ENCODE measurements at regions not wholly inside any gene's neighbourhood (a gene's known extent, or its start where the extent isn't known, plus 50 kb on each side); places are given as distances from the start of the nearest gene placed in this dataset.

- no peak overlapping the region for H3K4me2 ChIP-seq (ENCODE audit: insufficient read depth, low read length)
- CTCF ChIA-PET (ENCODE audit: low intra/inter-chr PET ratio) = no interaction called here
- FAIRE-seq = no peak
- H2AFZ ChIP-seq (ENCODE audit: low read depth, low read length) = 0 out of 2 replicates have a peak overlapping the region, but pooled peaks have one; percentile 6
- H3K4me3 ChIP-seq = no peak overlapping the region
- no peaks in the 10 kb centered on the region; a peak in 1 of 5 replicates for H3K4me1 ChIP-seq (replicated peaks in 1 of 2; ENCODE audit: control insufficient read depth in 2 of 2, insufficient read depth in 2 of 2, low read length in 2 of 2)
- H3K9me3 ChIP-seq (replicated peaks; ENCODE audit: control insufficient read depth, insufficient read depth, low read depth, low read length) = no peaks in the 10 kb centered on the region; the same call in 1 of the 2 replicates
- no peak overlapping the region for H3K27ac ChIP-seq (ENCODE audit: extremely low read depth, low read depth, low read length)
- POLR2A ChIA-PET = no interaction called here
- in situ Hi-C loops (cut with MboI) = no loop called here
- WGBS (ENCODE audit: insufficient coverage, low coverage, missing lambda C conversion rate) = 10% methylated on average over 6 of the region's 7 CpGs
- ATAC-seq = no peak
- no peaks in the 10 kb centered on the region for H3K79me2 ChIP-seq (ENCODE audit: control insufficient read depth, insufficient read depth, low read length)
- H3K9me1 ChIP-seq (ENCODE audit: control insufficient read depth, insufficient read depth, low read length) = no peaks in the 10 kb centered on the region
- intact Hi-C loops (cut with micrococcal nuclease) = loop anchor here (5.0 to 10.0 kb wide), 2 partner anchors 183 to 366 kb away; no protein-coding TSS in a partner anchor
- H3K27me3 ChIP-seq (ENCODE audit: control insufficient read depth in 2 of 2, insufficient read depth in 2 of 2, low read length in 2 of 2) = 0 out of 5 replicates have a peak, but pooled peaks cover 0 to under 1% of the 10 kb centered on the region in 2 experiments
- DNase-seq (ENCODE audit: extremely low read depth in 1 of 4, low spot score in 3 of 4) = no peak
- no peak overlapping the region for H3K9ac ChIP-seq (ENCODE audit: insufficient read depth in 1 of 2, low read depth in 2 of 2, low read length in 2 of 2)
- no peaks in the 10 kb centered on the region for H3K36me3 ChIP-seq (ENCODE audit: control insufficient read depth, insufficient read depth, low read length)
- no peaks in the 10 kb centered on the region for H4K20me1 ChIP-seq (replicated peaks; ENCODE audit: control insufficient read depth, insufficient read depth, low read length)
- TF ChIP-seq ZNF121 (CRISPR knock-in tag; conservative IDR thresholded peaks at IDR 0.05) (peak; percentile 85), FOXP4 (CRISPR knock-in tag; IDR thresholded peaks at IDR 0.05; ENCODE audit: borderline replicate concordance) (no peak)
- BruUV-seq (replicated peaks) = no TSS peak
Observed at GRCh38 chr6:134458857-134459657, 141.1 kb upstream of the SGK1 start.
